ENCODE measurements at regions not wholly inside any gene's neighbourhood (a gene's known extent, or its start where the extent isn't known, plus 50 kb on each side); places are given as distances from the start of the nearest gene placed in this dataset.

DNA sequence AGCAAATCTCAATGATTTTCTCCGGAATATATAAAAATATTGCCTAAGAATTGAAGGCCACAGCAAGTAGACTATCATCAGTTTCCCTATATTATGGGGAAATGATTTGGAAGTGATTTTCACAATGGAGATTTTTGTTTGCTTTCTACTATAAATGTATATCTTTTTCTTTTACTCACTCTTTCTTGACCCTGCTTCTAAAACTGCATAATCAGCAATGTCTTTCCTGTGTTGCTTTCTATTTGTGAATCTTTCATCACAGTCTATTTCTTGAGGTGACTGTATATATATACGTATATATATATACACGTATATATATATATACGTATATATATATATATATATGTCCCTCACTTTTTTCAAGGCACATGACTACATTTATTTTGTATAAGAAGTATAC lies 622.6 kb downstream of the DTWD2 start:
- Mint-ChIP-seq H3K4me3 (no peak overlapping the region), H3K27me3 (ENCODE audit: insufficient read depth) (no peaks in the 10 kb centered on the region), H3K36me3 (ENCODE audit: low read depth) (no peaks in the 10 kb centered on the region), H3K9me3 (peaks cover 15% of the 10 kb centered on the region), H3K4me1 (ENCODE audit: low read depth) (no peaks in the 10 kb centered on the region), H3K27ac (no peak overlapping the region)
- TF ChIP-seq, protein P1, sequence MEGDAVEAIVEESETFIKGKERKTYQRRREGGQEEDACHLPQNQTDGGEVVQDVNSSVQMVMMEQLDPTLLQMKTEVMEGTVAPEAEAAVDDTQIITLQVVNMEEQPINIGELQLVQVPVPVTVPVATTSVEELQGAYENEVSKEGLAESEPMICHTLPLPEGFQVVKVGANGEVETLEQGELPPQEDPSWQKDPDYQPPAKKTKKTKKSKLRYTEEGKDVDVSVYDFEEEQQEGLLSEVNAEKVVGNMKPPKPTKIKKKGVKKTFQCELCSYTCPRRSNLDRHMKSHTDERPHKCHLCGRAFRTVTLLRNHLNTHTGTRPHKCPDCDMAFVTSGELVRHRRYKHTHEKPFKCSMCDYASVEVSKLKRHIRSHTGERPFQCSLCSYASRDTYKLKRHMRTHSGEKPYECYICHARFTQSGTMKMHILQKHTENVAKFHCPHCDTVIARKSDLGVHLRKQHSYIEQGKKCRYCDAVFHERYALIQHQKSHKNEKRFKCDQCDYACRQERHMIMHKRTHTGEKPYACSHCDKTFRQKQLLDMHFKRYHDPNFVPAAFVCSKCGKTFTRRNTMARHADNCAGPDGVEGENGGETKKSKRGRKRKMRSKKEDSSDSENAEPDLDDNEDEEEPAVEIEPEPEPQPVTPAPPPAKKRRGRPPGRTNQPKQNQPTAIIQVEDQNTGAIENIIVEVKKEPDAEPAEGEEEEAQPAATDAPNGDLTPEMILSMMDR (IDR thresholded peaks at IDR 0.05) = no peak
- no peak for DNase-seq

DNA sequence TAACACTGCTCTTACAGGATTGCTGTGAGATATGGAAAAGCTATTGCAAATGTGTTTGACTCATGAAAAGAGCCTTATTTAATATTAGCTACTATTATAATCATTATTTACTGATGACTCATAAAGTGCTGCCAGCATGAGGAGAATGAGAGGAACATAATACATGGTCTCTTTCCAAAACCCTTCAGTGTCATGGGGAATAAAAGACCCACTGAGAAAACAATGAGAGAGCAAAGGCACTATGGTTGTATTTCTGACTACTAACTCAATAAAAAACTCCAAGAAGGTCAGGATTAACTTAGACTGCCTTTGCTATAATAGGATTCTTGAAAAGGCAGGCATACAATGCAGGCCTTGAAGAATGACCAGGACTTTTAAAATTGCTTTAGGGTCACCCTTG lies 633.5 kb downstream of the DTWD2 start:
- H3K36me3 Mint-ChIP-seq (ENCODE audit: low read depth) = no peaks in the 10 kb centered on the region
- H3K4me1 Mint-ChIP-seq (ENCODE audit: low read depth) = no peaks in the 10 kb centered on the region
- H3K4me3 Mint-ChIP-seq = no peak overlapping the region
- H3K9me3 Mint-ChIP-seq = peaks cover 26% of the 10 kb centered on the region
- TF ChIP-seq, protein P1 (IDR thresholded peaks at IDR 0.05) = no peak
- DNase-seq = no peak
- no peak overlapping the region for H3K27ac Mint-ChIP-seq
- no peaks in the 10 kb centered on the region for H3K27me3 Mint-ChIP-seq (ENCODE audit: insufficient read depth)

DNA sequence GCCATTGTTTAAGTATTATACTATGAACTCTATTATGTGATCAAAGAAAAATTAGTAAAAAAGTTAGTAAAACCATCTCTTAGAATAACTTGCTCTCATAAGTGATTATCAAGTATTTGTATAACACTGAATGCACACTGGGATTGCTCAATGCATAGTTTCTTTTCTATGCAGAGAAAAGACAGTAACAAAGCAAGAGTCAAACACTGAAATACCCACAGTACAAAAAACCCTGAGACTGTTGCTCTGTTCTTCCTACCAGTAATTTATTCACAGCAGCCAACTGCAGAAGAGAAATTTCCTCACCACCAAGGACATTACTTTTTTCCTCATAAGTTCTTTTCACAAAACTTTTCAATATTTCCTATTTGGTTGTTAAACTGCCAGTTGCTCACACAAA lies 634.4 kb downstream of the DTWD2 start:
- Mint-ChIP-seq H3K9me3 (peaks cover 28% of the 10 kb centered on the region), H3K4me1 (ENCODE audit: low read depth) (no peaks in the 10 kb centered on the region), H3K36me3 (ENCODE audit: low read depth) (no peaks in the 10 kb centered on the region), H3K27me3 (ENCODE audit: insufficient read depth) (no peaks in the 10 kb centered on the region), H3K27ac (no peak overlapping the region), H3K4me3 (no peak overlapping the region)
- DNase-seq = no peak
- TF ChIP-seq, protein P1 (IDR thresholded peaks at IDR 0.05) = no peak

DNA sequence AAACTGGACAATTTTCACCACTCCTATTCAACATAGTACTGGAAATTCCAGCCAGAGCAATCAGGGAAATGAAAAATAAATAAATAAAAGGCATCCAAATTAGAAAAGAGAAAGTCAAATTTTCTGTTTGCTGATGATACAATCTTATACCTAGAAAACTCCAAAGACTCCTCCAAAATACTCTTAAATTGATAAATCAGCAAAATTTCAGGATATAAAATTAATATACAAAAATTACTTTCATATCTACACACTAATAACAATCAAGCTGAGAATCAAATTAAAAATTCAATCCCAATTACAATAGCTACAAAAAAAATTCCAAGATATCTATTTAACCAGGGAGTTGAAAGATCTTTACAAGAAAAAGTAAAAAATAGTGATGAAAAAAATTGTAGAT lies 651.9 kb downstream of the DTWD2 start:
- Mint-ChIP-seq H3K27me3 (ENCODE audit: insufficient read depth) (no peaks in the 10 kb centered on the region), H3K9me3 (peaks cover 39% of the 10 kb centered on the region), H3K4me3 (no peak overlapping the region), H3K27ac (no peak overlapping the region), H3K36me3 (ENCODE audit: low read depth) (no peaks in the 10 kb centered on the region), H3K4me1 (ENCODE audit: low read depth) (no peaks in the 10 kb centered on the region)
- TF ChIP-seq, protein P1 (IDR thresholded peaks at IDR 0.05) = no peak
- no peak for DNase-seq

DNA sequence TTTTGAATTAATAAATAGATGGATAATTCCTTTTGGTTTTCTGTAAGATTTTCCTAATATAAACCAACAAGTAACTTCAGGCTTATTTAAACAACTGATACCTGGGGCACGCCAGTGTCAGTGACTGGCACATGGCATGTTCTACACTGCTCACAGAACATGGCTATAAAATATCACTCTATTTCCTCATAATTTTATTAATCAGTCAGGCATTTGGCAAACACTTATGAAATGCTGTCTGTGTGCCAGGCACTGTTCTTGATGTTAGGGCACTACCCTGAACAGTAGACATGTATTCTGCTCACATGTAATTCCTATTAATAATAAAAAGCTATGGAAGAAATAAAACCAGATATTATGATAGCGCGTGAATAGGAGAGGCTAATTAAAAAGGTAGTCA lies 661.0 kb downstream of the DTWD2 start:
- Mint-ChIP-seq H3K4me1 (ENCODE audit: low read depth) (peaks cover 6% of the 10 kb centered on the region; the same call in 1 of the 2 replicates), H3K27me3 (ENCODE audit: insufficient read depth) (no peaks in the 10 kb centered on the region; the same call in 1 of the 2 replicates), H3K9me3 (peaks cover 34% of the 10 kb centered on the region), H3K27ac (no peak overlapping the region), H3K4me3 (no peak overlapping the region), H3K36me3 (ENCODE audit: low read depth) (peaks cover 8% of the 10 kb centered on the region; the same call in 1 of the 2 replicates)
- DNase-seq = no peak
- TF ChIP-seq, protein P1 (IDR thresholded peaks at IDR 0.05) = no peak

Data from HFFc6 (cell line).